GM21381 (cell line): ENCODE measurements at regions not wholly inside any gene's neighbourhood (a gene's known extent, or its start where the extent isn't known, plus 50 kb on each side); places are given as distances from the start of the nearest gene placed in this dataset.

ENCODE experiments used
- ATAC-seq: cut with Tn5 transposase; IDR thresholded peaks from one replicate; pipeline ENCODE4 v1.9.1; 2021; ENCODE audit warnings: mild to moderate bottlenecking, moderate library complexity; ENCODE audit not compliant: unreplicated experiment

DNA sequence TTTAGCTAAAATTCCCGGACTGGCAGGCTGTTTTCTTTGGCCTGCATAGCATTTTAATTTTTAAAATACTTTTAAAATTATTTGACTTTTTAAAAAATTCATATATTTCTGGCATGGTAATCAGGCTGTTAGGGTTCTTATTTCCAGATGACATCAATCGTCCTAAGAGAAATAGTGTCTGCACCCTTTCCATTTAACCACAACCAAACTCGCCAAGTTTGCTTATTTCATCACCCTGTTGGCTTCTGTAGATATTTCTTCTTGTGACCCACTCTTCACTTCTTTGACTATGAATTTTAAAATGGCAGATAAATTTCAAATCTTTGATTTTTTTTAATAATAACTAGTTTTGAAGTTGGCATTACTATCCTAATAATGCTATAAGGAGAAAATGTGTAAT is 675.7 kb upstream of the FTMT start:
- no peak for ATAC-seq

DNA sequence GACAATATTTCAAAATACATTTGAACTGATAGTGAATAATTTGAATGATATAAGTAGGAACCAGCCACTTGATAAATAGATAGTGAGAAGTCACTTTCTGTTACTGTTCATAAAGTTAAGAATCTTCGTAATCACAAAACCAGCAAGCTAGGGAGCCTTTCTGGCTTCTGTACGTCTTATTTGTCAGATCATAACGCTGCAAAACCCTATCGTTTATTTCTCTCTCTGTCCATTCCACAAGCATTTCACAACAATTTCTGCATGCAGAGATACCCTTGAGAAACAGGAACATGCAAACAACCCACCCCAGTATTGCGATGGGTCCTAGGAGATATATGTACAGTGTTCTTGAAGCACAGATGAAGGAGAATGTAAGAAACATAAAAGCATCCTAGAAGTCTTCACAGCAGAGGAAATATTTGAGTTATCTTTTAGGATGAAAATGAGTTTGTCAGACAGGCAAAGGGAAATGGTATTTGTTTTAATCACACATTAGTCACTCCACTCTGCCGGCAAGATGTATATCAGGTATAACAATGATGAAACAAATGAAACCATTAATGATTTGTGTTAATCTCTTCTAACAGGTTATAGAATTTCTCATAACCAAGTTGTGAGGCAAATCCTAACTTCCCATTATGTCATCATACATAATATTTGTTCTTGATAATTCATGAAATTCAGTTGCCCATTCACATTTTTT is 668.7 kb upstream of the FTMT start:
- ATAC-seq = no peak

DNA sequence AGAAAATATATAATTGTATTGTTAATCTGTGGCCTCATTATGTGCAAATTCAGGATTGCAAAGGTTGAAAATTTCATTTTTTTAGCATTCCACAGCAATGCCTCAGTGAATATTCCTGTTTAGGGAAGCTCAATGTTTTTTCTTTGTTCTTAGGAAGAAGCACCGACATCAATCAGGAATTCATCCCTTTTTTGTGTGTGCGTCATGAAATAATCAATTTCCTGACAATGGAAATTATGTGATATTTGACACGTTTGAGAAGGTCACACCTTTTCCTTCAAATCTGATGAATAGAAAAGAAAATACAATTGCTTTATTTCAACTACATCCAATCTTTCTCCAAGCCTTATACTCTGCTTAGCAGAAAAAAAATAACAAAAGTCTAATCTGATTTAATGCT is 662.8 kb upstream of the FTMT start:
- no peak for ATAC-seq

DNA sequence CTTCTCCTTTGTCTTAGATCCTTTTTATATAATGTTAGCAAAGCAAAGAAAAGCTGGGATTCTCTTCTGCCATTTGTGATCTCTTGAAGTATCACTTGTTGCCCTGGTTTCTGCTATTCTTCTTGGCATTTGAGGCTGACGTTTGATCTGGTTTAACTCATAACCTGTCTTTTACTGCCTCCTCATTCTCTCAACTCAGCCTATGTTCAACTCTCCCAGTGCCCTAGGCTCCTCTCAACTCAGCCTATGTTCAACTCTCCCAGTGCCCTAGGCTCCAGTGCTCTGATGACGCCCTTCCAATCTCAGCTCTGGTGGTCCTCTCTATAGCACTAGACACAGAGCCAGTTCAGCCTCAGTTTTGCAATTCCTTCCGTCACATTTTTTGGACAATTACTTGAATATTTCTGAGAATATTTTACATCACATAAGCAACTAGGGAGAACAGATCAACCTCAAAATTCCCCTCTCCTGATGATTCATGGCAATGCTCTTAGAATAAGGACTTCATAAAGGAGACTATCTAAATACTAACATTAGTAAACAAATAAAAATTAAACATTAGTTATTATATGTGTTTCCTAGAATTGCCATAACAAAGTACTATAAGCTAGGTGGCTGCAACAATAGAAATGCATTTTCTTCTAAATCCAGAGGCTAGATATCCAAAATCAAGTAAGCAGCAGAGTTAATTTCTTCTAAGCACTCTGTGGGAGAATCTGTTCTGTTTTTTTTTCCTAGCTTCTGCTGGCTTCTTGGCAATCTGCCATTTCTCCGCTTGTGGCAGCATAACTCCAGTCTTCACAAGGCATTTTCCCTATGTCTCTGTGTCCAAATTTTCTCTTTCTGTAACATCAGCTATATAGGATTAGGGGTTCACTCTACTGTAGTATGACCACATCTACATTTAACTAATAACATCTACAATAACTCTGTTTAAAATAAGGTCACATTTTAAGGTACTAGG is 662.1 kb upstream of the FTMT start:
- ATAC-seq = no peak

DNA sequence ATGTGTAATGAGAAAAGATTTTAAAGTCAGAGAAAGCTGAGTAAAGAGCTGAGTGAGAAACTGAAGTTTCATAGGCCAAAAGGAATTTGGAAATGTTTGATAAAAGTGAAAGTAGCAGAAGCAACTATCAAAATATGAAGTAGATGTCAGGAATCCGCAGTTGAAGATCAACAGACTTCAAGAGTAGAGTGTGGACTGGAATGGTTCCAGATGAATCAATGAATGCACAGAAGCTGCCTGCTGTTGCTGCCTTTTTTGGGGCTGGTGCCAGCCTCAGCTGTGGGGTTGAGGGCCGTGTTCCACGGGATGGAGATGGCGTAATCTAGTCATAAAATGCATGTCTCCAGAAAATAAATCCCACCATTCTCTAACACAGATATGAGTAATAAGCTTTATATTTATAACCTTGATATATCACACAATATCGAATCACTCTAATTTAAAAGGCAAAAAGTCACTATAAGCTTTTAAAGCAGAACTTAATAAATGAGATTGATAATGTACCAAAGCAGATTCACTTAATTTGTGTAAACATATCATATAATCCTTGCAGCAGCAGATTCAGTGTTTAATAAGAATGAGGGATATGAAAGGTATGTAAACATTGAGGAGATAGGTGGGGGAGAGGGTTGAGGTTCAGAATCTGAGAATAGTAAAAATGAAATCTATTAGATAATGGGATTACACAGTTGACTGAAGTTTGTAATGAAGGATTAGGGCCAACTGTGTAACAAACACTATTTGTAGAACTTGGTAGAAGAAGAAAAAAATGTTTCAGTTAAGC is 652.3 kb upstream of the FTMT start:
- ATAC-seq = no peak

DNA sequence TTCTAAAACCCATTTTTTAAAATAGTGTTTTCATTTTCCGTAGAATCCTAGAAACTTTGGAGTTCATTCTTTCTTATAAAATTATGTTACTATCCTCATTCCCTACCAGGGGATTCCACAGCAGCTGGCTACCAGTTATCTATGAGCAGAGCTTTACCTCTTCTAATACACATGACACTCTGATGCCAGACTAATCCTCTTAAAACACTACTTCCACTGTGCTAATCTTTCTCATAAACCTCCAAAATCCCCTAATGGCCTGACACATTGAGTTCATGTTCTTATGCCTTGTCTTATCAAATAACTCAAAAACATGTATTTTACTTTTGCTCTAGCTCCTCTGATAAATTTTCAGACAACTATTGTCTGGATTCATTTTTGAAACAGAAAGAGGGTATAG is 633.6 kb upstream of the FTMT start:
- no peak for ATAC-seq

DNA sequence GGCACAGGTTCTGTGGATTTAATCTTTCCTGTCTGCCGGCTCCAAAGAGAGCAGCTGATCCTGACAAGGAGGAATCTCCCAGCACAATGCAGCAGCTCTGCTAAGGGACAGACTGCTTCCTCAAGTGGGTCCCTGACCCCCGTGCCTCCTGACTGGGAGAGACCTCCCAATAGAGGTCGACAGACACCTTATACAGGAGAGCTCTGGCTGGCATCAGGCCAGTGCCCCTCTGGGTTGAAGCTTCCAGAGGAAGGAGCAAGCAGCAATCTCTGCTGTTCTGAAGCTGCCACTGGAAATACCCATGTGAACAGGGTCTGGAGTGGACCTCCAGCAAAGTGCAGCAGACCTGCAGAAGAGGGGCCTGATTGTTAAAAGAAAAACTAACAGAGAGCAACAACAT is 630.2 kb upstream of the FTMT start:
- ATAC-seq = no peak

DNA sequence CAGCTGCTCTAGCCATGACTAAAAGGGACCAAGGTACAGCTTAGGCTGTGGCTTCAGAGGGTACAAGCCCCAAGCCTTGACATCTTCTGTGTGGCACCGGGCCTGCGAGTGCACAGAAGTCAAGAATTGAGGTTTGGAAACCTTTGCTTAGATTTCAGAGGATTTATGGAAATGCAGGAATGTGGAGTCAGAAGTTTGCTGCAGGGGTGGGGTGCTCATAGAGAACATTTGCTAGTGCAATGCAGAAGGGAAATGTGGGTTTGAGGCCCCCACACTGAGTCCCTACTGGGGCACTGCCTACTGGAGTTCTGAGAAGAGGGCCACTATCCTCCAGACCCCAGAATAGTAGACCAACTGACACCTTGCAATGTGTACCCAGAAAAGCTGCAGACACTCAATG is 624.9 kb upstream of the FTMT start:
- ATAC-seq = no peak

DNA sequence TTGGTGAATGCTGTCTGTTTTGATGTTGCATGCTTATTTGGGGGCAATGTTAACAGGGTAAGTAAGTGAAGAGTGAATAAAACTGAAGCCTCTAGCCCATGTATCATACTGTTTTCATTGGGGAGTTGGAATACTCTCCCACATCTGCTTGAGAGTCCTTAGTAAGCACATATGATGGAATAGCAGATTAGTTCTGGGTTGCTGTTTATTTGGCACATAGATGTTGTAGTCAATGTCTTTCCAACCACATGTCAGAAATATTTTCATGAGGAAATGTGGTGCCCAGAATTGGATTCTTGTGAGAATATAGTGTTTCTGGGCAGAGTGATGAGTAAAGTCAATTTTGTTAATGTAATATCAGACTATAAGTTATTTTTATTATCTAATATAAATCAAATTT is 611.7 kb upstream of the FTMT start:
- no peak for ATAC-seq

DNA sequence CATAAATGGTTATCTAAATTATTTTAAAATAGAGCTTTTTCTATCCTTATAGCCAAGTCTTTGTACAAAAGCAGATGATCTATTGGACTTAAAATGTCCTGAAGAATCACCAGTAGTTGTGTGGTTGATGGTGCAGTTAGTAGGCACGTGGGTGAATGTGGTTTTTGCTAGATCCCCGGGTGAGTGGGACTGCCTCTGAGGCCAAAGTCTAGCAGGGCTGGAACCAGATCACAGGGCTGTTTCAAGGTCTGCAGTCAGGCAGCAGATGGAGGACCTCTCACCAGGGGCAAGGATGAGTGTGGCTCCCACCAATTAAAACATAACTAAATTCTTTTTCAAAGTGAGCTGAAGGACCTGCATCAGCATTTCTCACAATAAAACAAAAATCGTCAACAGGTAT is 604.7 kb upstream of the FTMT start:
- ATAC-seq = no peak

DNA sequence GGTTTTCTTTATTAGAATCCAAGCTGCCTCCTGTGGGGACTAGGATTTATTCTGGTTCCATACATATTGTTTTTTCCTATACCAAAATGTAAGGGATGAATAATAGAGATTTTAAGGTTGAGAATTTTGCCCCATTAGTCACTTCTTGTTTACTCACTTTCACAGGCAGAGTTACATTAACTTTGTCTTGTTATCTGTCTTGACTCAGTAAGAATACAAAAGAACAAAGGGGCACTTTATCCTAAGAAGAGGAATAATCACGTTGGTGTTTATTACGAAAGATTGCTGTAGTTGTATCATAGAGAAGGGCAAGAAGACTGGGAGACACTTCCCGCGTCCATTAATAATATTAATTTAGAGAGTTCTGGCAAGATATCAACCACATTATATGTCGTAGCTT is 599.7 kb upstream of the FTMT start:
- ATAC-seq = no peak

DNA sequence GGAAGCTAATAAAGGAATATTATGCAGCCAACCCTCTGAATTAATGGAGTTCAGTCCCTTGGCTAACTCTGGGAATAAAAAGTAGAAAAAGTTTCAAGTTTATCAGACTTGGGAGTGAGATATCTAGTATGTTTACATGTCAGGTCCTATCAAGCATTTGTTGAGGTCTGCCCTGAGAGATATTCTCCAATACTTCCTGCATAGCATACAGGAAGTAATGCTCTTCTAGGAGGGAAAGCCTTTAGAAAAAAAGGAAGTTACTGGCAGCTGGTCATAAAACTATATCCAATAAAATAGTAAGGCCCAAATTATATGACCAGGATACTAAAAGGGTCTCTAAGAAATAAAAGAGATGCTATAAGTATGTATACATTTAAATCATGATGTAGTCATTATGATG is 594.1 kb upstream of the FTMT start:
- ATAC-seq = no peak

DNA sequence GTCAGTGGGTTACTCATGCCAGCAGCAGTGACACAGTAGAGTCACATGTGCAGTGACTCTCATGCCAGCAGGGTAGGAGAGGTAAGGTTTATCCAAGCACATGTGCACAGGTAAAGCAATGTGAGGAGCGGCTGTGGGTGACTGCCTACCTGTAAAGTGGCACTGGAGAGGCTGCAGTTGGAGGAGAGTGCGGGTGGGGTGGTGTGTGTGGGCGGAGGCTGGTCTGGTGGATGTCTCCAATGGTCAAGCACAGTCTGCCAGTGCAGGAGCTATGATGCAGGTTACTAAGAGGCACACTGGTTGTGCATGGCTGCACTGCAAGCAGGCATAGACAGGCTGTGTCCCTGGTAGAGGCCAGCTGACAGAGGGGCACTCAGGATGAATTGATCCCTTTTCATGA is 588.2 kb upstream of the FTMT start:
- no peak for ATAC-seq

DNA sequence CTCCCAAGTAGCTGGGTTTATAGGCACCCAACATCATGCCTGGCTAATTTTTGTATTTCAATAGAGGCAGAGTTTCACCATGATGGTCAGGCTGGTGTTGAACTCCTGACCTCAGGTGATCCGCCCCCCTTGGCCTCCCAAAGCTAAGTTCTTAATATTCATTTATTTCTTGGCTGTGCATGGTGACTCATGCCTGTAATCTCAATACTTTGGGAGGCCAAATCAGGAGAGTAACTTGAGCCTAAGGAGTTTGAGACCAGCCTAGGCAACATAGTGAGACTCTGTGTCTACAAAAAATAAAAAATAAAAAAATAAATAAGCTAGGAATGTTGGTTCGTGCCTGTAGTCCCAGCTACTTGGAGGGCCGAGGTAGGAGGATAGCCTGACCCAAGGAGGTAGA is 587.1 kb upstream of the FTMT start:
- ATAC-seq = no peak

DNA sequence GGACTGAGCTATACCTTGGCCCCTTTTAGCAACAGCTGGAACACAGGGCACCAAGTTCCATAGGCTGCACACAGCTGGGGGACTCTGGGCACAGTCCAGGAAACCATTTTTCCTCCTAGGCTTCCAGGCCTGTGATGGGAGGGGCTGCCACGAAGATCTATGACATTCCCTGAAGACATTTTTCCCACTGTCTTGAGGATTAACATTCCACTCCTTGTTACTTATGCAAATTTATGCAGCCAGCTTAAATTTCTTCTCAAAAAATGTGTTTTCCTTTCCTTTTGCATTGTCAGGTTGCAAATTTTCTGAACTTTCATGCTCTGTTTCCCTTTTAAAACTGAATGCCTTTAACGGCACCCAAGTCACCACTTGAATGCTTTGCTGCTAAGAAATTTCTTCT is 580.1 kb upstream of the FTMT start:
- ATAC-seq = no peak

DNA sequence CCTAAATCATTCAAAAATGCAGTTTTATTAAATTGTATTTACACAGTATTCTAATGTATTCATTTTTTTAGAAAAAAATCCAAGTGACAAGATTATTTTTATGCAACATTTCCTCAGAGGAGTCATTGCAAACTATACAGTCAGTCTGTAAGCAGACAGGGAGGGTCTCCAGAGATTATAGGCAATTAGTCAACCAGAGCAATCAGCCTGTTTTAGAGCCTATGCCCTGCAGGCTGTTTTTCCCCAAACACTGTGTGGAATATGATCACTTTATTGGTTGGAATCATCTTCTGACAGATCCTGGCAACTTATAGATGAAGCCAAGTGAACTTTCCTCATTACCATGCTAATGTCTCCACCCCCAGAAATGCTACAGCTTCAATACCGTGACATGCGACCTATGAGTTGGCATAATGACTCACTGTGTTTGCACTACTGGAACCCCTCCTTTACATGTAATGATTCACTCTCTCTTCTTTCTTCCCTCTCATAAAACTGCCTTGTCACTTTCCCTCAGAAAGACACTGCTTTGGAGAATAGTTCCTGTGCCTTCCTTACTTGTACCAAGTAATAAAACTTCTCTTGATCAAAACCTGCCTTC is 577.7 kb upstream of the FTMT start:
- no peak for ATAC-seq

DNA sequence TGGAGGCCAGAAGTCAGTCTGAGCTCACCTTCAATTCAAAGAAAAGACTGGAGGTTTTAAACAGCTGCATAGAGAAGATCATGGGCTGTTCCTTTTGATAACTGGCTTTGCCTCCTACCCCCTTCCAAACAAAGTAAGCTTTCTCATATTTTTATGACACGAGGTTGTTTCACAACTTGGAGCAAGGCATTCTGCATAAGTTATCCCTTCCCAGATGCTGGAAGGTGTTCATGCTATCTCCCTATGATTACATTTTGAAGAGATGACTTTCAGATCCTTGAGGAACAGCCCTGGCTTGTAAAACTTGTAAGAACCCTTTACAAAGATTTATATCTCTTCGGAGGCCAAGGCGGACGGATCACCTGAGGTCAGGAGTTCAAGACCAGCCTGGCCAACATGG is 571.9 kb upstream of the FTMT start:
- no peak for ATAC-seq

DNA sequence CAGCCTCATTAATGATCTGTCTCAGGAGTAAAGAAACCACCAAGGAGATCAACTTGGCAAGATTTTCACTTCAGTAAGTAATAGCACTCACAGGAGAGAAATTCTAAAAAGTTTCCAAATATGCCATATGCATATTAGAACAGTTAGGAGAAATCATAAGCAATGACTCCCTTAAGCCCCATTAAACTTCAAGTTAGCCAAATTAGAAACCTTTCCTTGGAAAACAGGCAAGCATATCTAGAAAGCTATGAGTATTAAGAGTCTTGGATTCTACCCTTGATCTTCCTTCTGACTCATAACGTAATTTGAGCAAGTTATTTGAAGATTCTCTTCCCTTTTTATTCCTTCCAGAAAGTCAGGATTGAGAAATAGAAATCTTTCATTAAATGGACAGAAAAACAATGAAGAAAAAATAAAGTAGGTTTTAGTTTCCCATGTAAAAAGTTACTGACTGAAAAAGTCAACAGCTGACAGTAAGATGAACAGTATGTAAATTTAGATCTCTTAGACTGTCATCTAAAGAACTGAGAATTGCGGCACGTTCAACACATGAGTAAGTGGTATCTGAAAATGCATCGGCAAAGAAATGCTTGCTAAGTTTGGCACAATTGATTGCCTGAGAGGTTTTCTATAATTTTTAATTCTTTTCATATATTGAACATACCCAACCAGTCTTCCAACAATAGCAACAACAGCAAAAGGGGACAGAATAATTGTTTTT is 565.7 kb upstream of the FTMT start:
- ATAC-seq = no peak

DNA sequence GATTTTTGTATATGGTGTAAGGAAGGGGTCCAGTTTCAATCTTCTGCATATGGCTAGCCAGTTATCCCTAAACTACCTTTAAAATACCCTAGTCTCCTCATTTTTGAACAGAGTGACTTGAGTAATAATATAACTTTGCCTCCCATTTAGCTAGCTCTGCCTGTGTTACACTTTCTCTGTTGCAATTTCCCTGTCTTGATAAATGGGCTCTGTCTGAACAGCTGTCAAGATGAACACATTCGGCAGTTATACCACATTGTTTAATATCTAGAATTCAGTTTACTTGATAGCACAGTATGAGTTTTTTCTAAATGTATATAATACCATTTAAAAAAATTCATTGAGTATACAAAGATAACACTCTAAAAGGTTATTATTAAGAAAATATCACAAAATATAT is 562.9 kb upstream of the FTMT start:
- ATAC-seq = no peak

DNA sequence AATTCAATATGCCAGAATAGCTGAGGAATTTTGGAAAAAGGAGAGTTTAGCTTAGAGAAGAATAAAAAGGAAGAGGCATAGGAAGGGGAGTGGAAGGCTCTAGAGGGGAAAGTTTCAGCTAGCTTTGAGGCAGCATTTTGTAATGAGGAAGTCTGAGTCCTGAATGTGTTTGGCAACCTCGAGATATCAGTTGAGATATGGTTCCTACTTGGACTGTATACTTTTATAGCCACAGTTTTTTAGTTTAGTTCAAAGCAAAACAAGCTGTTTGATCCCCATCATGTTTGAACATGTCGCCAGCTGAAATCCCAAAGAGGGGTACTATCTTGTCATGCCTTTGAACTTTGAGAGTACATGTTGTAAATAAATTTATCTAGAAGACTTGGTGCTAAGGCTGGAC is 559.0 kb upstream of the FTMT start:
- ATAC-seq = no peak

DNA sequence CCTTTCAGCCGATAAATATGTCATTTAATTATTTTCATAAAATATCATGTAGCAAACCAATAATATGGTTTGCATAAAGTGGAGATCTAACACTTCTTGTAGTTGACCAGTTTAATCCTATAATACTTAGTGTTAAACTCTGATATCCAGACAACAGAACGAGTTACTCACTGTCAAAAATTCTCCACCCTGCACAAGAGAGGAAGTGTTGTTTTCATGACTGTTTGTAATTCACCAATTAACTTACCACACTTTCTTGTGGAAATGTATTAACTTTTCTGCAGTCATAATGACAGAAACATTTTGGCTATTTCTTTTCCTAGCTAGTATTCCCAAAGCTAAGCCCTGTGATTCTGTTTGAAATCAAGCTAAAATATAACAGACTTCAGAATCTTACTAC is 555.3 kb upstream of the FTMT start:
- no peak for ATAC-seq
